ENCODE measurements at regions not wholly inside any gene's neighbourhood (a gene's known extent, or its start where the extent isn't known, plus 50 kb on each side); places are given as distances from the start of the nearest gene placed in this dataset.

DNA sequence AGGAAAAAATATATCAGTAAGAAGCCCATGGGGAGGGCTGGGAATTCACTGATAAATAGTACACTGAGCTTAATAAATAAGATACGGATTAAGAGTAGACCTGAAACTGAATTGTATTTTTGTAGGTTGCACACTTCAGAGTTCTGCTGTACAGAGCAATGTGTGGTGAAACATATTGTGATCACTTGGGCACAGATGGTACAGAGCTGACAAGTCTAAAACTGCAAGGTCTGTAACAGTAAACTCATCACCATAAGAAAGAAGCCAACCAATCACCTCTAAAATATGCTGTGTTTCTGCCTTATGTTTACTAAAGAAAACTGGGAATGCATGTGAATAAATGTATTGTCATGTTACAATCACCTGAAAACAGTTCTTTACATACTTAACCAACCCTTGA lies 360.7 kb downstream of the MRPL39 start:
- no peak for DNase-seq (ENCODE audit: low read depth)
- TF ChIP-seq, protein P1, sequence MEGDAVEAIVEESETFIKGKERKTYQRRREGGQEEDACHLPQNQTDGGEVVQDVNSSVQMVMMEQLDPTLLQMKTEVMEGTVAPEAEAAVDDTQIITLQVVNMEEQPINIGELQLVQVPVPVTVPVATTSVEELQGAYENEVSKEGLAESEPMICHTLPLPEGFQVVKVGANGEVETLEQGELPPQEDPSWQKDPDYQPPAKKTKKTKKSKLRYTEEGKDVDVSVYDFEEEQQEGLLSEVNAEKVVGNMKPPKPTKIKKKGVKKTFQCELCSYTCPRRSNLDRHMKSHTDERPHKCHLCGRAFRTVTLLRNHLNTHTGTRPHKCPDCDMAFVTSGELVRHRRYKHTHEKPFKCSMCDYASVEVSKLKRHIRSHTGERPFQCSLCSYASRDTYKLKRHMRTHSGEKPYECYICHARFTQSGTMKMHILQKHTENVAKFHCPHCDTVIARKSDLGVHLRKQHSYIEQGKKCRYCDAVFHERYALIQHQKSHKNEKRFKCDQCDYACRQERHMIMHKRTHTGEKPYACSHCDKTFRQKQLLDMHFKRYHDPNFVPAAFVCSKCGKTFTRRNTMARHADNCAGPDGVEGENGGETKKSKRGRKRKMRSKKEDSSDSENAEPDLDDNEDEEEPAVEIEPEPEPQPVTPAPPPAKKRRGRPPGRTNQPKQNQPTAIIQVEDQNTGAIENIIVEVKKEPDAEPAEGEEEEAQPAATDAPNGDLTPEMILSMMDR (IDR thresholded peaks at IDR 0.05; ENCODE audit: low read depth, low read length, missing control alignments) = no peak
- no peak overlapping the region for H3K4me3 ChIP-seq (ENCODE audit: low read depth, low read length)
- in situ Hi-C loops (cut with HindIII; ENCODE audit: low sequenced_read_pairs) = no loop called here

DNA sequence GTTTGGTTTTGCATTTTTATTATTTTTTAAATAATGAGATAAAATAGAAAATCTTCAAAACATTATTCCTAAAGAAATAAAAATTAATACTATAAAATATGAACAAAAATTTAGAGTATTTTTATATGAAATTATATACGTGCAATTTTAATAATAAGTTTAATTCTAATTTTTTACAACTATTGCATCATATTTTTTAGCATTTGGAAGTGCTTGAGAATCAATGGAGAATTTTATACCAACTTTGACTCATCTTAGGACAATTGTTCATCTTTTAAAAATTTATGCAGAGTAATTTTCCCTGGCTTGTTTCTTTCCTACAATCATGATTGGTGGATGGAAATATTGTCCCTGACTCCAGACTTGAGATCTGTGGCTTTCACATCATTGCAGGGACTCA lies 362.5 kb downstream of the MRPL39 start:
- no peak overlapping the region for H3K4me3 ChIP-seq (ENCODE audit: low read depth, low read length)
- TF ChIP-seq, protein P1 (IDR thresholded peaks at IDR 0.05; ENCODE audit: low read depth, low read length, missing control alignments) = no peak
- DNase-seq (ENCODE audit: low read depth) = no peak
- in situ Hi-C loops (cut with HindIII; ENCODE audit: low sequenced_read_pairs) = no loop called here

DNA sequence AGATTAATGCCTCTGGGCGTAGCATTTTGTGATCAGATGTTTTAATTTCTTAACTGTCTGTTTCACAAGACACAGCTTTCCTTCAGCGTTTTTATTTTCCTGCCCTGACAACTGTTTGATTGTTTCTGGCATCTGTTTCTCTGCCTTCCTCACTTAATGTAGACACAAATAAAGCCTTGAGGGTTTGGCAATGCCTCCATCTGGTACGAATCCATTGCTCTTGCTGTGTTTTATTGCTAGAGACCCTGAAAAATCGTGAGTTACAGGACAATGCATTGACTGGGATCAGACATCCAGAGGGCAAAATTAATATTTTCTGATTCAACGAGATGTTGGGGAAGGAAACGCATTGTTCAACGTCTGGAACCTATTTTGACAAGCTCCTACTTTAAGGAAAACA lies 363.5 kb downstream of the MRPL39 start:
- no peak overlapping the region for H3K4me3 ChIP-seq (ENCODE audit: low read depth, low read length)
- in situ Hi-C loops (cut with HindIII; ENCODE audit: low sequenced_read_pairs) = no loop called here
- DNase-seq (ENCODE audit: low read depth) = peak; percentile 44
- TF ChIP-seq, protein P1 (IDR thresholded peaks at IDR 0.05; ENCODE audit: low read depth, low read length, missing control alignments) = no peak

DNA sequence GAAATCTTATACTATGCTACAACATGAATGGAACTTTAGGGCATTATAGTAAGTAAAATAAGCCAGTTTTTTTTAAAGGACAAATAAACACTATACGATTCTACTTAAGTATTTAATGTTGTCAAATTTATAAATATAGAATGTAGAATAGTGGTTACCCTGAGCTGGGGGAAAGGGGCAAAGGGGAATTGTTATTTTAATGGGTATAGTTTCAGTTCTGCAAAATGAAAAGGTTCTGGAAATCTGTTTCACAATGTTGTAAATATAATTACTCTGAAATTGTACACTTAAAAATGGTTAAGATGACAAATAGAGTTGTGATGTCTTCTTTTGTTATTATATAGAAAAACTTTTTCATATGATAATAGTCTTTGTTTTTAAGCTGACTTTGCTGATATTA lies 366.3 kb downstream of the MRPL39 start:
- TF ChIP-seq, protein P1 (IDR thresholded peaks at IDR 0.05; ENCODE audit: low read depth, low read length, missing control alignments) = no peak
- H3K4me3 ChIP-seq (ENCODE audit: low read depth, low read length) = no peak overlapping the region
- no peak for DNase-seq (ENCODE audit: low read depth)
- in situ Hi-C loops (cut with HindIII; ENCODE audit: low sequenced_read_pairs) = no loop called here

DNA sequence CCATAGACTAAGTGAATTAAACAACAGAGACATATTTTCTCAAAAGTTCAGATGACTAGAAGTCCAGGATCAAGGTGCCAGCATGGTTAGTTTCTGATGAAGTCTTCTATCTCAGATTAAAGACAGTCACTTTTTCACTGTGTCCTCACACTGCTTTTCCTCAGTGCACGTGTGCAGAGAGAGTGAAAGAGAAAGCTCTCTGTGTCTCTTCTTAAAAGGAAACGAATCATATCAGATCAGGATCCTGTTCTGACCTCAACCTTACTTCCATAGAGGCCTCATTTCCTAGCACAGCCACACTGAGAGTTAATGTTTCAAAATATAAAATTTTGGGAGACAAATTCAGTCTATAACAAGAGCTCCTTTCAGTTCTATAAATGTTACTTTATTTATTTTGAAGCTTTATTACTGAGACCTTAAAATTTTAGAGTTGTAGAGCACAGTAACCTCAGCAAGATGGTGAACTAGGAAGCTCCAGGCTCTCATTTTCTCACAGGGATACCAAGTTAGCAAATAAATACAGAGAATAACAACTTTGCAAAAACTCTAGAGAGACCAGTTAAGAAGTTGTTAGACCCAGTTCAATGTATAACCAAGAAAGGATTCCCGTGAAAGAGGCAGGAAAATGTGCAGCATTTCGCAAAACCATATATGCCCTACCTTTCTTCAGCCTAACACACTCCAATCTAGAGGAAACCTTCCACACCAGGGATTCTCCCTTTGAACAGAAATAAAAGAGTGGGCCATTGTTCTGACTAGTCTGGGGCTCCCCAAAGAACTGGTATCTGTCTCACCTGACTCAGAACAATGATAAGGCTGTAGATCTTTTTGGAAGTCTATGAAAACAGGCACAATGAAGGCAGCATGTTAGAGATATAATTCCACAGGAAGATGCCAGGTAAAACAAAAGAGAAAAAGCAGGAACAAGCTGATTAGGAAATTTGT lies 372.2 kb downstream of the MRPL39 start:
- DNase-seq (ENCODE audit: low read depth) = no peak
- in situ Hi-C loops (cut with HindIII; ENCODE audit: low sequenced_read_pairs) = no loop called here
- TF ChIP-seq, protein P1 (IDR thresholded peaks at IDR 0.05; ENCODE audit: low read depth, low read length, missing control alignments) = no peak
- no peak overlapping the region for H3K4me3 ChIP-seq (ENCODE audit: low read depth, low read length)

DNA sequence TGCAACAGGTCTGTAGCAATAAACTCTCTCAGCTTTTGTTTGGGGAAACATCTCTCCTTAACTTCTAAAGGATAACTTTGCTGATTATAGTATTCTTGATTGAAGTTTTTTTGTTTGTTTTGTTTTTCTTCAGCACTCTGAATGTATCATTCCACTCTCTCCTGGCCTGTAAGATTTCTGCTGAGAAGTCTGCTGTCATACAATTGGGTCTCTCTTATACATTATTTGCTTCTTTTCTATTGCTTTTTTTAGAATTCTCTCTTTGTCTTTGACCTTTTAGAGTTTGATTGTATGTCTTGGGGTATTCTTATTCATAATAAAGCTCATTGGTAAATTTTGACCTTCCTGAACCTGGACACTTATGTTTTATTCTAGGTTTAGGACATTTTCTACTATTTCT lies 386.3 kb downstream of the MRPL39 start:
- H3K4me3 ChIP-seq (ENCODE audit: low read depth, low read length) = no peak overlapping the region
- in situ Hi-C loops (cut with HindIII; ENCODE audit: low sequenced_read_pairs) = no loop called here
- no peak for DNase-seq (ENCODE audit: low read depth)
- TF ChIP-seq, protein P1 (IDR thresholded peaks at IDR 0.05; ENCODE audit: low read depth, low read length, missing control alignments) = no peak
